ENCODE measurements at regions not wholly inside any gene's neighbourhood (a gene's known extent, or its start where the extent isn't known, plus 50 kb on each side); places are given as distances from the start of the nearest gene placed in this dataset.

GRCh38 chr10:33723181-33723580 lies 388.7 kb upstream of the NRP1 start (continued):
- TF ChIP-seq ATF2 (IDR thresholded peaks at IDR 0.05; ENCODE audit: low read length): no peak
- no peak for TF ChIP-seq RBBP5 (IDR thresholded peaks at IDR 0.05; ENCODE audit: borderline replicate concordance, low read depth, low read length)
- no peak for TF ChIP-seq POLR2AphosphoS5 (IDR thresholded peaks at IDR 0.05; ENCODE audit: low read depth, low read length)
- no peak for TF ChIP-seq RNF2 (IDR thresholded peaks at IDR 0.05; ENCODE audit: borderline replicate concordance, low read depth, low read length, missing control alignments, poor library complexity, severe bottlenecking)
- TF ChIP-seq SAP30 (IDR thresholded peaks at IDR 0.05; ENCODE audit: insufficient read depth, insufficient replicate concordance, low read length): no peak
- no peak for TF ChIP-seq CHD1 (IDR thresholded peaks at IDR 0.05; ENCODE audit: low read depth, low read length)

All from H1 (cell line).